ENCODE measurements at regions not wholly inside any gene's neighbourhood (a gene's known extent, or its start where the extent isn't known, plus 50 kb on each side); places are given as distances from the start of the nearest gene placed in this dataset.

DNA sequence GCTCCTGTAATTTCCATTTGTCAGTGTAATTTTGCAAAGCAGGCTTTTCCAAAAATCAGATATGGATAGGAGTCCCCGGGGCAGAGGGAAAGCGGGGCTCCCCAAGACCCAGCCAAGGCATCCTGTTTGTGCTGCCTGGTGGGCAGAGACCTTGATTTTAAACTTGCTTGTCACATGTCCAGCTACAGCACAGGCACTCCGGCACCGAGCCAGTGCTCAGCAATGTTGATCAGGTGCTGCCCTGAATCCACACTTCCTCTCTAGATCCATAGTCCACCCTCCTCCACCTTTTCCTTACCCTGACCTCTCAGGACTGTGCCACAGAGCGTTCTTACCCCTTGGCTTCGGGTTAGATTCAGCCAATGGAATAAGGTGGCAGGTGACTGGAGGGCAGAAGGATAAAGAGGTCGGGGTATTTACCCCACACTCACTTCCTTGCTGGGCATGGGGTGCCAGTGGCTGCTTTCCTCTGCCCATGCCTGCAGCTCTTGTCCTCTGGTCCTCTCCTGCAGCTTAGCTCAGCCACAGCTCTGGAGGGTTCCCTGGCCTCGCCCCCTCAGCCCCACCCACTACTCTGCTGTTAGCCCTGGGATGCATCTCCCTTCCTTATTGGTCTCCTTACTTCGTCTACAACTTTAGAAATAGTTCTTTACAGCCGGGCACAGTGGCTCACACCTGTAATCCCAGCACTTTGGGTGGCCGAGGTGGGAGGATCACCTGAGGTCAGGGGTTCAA lies 80.1 kb downstream of the IRF2BPL start:
- H3K4me1 ChIP-seq (ENCODE audit: insufficient read depth, low read length) = peaks cover 23% of the 10 kb centered on the region
- H3K4me3 ChIP-seq (ENCODE audit: low read depth in 1 of 2, low read length in 2 of 2) = no peak overlapping the region
- H3K79me2 ChIP-seq (ENCODE audit: insufficient read depth, low read length) = no peaks in the 10 kb centered on the region
- no peaks in the 10 kb centered on the region for H4K20me1 ChIP-seq (ENCODE audit: insufficient read depth, low read length)
- DNase-seq (no peak), ATAC-seq (ENCODE audit: insufficient read depth, low read depth) (no peak)
- H2AFZ ChIP-seq (ENCODE audit: low read depth, low read length) = no peak overlapping the region
- H3K9ac ChIP-seq (ENCODE audit: low read depth, low read length) = no peak overlapping the region
- no peak overlapping the region; the same call in 1 of the 2 replicates for H3K27ac ChIP-seq (ENCODE audit: low read length)
- H3K9me3 ChIP-seq (ENCODE audit: insufficient read depth, low read length, severe bottlenecking) = no peaks in the 10 kb centered on the region
- H3K36me3 ChIP-seq (ENCODE audit: insufficient read depth, low read length) = no peaks in the 10 kb centered on the region
- no peak for TF ChIP-seq EZH2 (IDR thresholded peaks at IDR 0.05; ENCODE audit: borderline replicate concordance, low read depth, low read length, severe bottlenecking)
- TF ChIP-seq, protein P1, sequence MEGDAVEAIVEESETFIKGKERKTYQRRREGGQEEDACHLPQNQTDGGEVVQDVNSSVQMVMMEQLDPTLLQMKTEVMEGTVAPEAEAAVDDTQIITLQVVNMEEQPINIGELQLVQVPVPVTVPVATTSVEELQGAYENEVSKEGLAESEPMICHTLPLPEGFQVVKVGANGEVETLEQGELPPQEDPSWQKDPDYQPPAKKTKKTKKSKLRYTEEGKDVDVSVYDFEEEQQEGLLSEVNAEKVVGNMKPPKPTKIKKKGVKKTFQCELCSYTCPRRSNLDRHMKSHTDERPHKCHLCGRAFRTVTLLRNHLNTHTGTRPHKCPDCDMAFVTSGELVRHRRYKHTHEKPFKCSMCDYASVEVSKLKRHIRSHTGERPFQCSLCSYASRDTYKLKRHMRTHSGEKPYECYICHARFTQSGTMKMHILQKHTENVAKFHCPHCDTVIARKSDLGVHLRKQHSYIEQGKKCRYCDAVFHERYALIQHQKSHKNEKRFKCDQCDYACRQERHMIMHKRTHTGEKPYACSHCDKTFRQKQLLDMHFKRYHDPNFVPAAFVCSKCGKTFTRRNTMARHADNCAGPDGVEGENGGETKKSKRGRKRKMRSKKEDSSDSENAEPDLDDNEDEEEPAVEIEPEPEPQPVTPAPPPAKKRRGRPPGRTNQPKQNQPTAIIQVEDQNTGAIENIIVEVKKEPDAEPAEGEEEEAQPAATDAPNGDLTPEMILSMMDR (IDR thresholded peaks at IDR 0.05; ENCODE audit: borderline replicate concordance, extremely low read depth, low read length, poor library complexity, severe bottlenecking) = no peak
- H3K4me2 ChIP-seq (ENCODE audit: insufficient read depth, low read length) = no peak overlapping the region
- H3K27me3 ChIP-seq (ENCODE audit: insufficient read depth, low read length, poor library complexity) = no peaks in the 10 kb centered on the region

DNA sequence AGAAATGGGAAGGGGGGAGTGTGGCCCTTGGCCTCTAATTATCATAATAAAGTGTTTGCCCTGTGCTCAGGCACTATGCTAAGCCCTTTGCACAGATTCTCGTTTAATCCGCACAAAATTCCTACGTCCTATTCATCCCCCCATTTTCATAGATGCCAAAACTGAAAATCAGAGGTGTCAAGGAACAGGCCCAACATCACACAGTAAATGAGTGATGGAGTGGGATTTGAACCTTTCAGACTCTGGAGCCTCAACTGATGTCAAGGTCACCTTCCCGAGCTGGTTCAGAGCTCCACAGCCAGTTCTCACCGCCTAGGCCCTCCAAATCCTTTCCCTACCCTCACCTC lies 80.7 kb downstream of the IRF2BPL start:
- no peak overlapping the region for H3K4me3 ChIP-seq (ENCODE audit: low read depth in 1 of 2, low read length in 2 of 2)
- no peaks in the 10 kb centered on the region for H3K9me3 ChIP-seq (ENCODE audit: insufficient read depth, low read length, severe bottlenecking)
- no peaks in the 10 kb centered on the region for H3K79me2 ChIP-seq (ENCODE audit: insufficient read depth, low read length)
- peak overlapping the region; percentile 54 for H3K4me2 ChIP-seq (ENCODE audit: insufficient read depth, low read length)
- H3K27ac ChIP-seq (ENCODE audit: low read length) = no peak overlapping the region; the same call in 1 of the 2 replicates
- ATAC-seq (ENCODE audit: insufficient read depth, low read depth) (no peak), DNase-seq (no peak)
- no peaks in the 10 kb centered on the region for H3K27me3 ChIP-seq (ENCODE audit: insufficient read depth, low read length, poor library complexity)
- H4K20me1 ChIP-seq (ENCODE audit: insufficient read depth, low read length) = no peaks in the 10 kb centered on the region
- no peaks in the 10 kb centered on the region for H3K36me3 ChIP-seq (ENCODE audit: insufficient read depth, low read length)
- H3K9ac ChIP-seq (ENCODE audit: low read depth, low read length) = no peak overlapping the region; the same call in 1 of the 2 replicates
- H2AFZ ChIP-seq (ENCODE audit: low read depth, low read length) = no peak overlapping the region
- TF ChIP-seq, protein P1 (IDR thresholded peaks at IDR 0.05; ENCODE audit: borderline replicate concordance, extremely low read depth, low read length, poor library complexity, severe bottlenecking) = no peak
- no peak for TF ChIP-seq EZH2 (IDR thresholded peaks at IDR 0.05; ENCODE audit: borderline replicate concordance, low read depth, low read length, severe bottlenecking)
- H3K4me1 ChIP-seq (ENCODE audit: insufficient read depth, low read length) = peaks cover 20% of the 10 kb centered on the region

GRCh38 chr14:76947078-76947837 lies 81.2 kb downstream of the IRF2BPL start:
- Histone ChIP-seq H3K9ac (ENCODE audit: low read depth, low read length) (peak overlapping the region; percentile 31), H3K4me3 (ENCODE audit: low read depth in 1 of 2, low read length in 2 of 2) (peak overlapping the region in 1 of 2 experiments; percentile 19; a peak in 1 of 4 replicates), H3K9me3 (ENCODE audit: insufficient read depth, low read length, severe bottlenecking) (no peaks in the 10 kb centered on the region), H3K4me1 (ENCODE audit: insufficient read depth, low read length) (peaks cover 20% of the 10 kb centered on the region), H4K20me1 (ENCODE audit: insufficient read depth, low read length) (no peaks in the 10 kb centered on the region), H3K27ac (ENCODE audit: low read length) (peak overlapping the region; percentile 77), H3K79me2 (ENCODE audit: insufficient read depth, low read length) (no peaks in the 10 kb centered on the region), H3K36me3 (ENCODE audit: insufficient read depth, low read length) (no peaks in the 10 kb centered on the region), H3K27me3 (ENCODE audit: insufficient read depth, low read length, poor library complexity) (no peaks in the 10 kb centered on the region), H2AFZ (ENCODE audit: low read depth, low read length) (peak overlapping the region; percentile 73), H3K4me2 (ENCODE audit: insufficient read depth, low read length) (peak overlapping the region; percentile 54)
- ATAC-seq (ENCODE audit: insufficient read depth, low read depth) (peak; percentile 97), DNase-seq (peak; percentile 88)
- no peak for TF ChIP-seq EZH2 (IDR thresholded peaks at IDR 0.05; ENCODE audit: borderline replicate concordance, low read depth, low read length, severe bottlenecking)
- TF ChIP-seq, protein P1 (IDR thresholded peaks at IDR 0.05; ENCODE audit: borderline replicate concordance, extremely low read depth, low read length, poor library complexity, severe bottlenecking) = peak; percentile 76

All from DND-41 (cell line).